NCI-H146 treated with DMSO at 0.1 percent for 48 hours (cell line): ENCODE measurements at regions not wholly inside any gene's neighbourhood (a gene's known extent, or its start where the extent isn't known, plus 50 kb on each side); places are given as distances from the start of the nearest gene placed in this dataset.
A peak's percentile ranks its signal among the peaks of the same experiment; 100 is the strongest.

Source experiments
- DNase-seq: peaks from one replicate; lab custom pipeline; 2025; ENCODE audit not compliant: unreplicated experiment; lab: John Stamatoyannopoulos, UW

DNA sequence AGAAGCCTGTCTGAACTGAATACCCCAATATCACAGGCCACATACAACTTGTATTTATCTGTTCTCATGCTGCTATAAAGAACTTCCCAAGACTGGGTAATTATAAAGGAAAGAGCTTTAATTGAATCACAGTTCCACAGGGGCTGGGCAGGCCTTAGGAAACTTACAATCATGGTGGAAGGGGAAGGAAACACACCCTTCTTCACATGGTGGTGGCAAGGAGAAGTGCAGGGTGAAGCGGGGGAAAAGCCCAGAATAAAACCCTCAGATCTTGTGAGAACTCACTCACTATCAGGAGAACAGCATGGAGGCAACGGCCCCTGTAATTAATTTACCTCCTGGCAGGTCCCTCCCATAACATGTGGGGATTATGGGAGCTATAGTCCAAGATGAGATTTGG, 50.3 kb upstream of the FNDC1 start:
- no peak for DNase-seq

DNA sequence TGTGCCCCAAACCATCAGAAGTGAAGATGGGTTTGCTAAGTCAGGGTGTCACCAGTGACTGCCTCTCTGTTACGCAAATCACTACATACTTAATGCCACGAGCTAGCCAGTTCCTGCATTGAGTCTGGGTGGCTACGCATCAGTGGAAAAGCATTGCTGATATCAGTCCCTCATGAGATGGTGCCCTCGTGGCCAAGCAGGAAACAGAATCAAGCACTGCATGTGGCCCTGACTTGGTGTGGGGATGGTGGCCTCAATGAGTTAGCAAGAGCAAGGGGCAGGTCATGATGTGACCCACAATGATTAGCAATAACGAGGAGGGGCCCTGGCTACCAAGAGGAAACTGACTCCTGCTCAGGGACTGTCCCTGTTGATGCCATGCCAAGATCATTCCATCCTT, 51.6 kb upstream of the FNDC1 start:
- no peak for DNase-seq

DNA sequence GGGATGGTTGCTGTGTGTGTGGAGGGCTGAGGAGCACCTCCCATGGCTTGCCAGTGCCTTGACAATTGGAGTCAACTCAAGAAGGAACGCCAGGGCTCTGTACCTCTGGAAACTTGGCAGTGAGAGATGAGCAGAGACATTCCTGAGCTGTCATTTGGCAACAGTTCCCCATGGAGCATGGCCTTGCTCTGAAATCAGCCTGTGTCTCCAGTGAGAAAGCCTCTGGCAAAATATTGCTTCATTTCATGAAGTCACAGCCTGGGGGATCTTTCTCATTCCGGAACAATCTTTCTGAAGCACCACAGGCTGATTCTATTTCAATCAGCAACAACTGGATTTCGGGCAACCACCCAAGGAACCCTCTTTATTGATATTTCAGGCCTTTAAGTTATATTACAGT, 52.2 kb upstream of the FNDC1 start:
- no peak for DNase-seq

DNA sequence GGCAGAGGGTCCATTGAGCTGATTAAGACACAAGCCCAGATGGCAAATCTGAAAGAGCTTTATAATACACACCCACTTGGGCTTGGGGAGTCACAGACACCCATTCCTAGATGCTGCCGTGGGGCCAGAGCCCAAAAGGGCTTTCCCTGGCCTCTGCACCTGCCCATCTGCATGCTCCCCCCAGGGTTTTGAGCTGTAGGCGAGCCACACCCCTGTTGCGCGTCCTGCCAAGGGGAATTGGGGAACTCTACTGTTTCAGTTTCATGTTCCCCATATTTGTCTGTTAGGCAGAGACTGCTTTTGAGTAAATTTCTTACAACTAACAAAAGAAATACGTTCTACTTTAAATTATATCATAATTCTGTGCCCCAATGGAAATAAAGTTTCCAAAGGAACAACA, 52.9 kb upstream of the FNDC1 start:
- DNase-seq = no peak

DNA sequence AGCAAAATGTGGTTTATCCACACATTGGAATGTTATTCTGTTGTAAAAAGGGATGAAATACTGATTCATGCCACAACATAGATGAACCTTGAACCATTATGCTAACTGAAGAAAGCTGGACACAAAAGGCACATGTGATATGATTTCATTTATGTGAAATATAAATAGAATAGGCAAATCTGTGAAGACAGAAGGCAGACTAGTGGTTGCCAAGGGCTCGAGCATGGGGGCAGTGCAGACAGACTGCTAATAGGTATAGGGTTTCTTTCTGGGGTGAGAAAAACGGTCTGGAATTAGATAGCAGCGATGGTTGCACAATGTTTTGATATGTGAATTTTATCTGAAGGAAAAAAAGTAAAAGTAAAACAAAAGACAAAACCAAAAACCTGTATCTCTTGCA, 54.6 kb upstream of the FNDC1 start:
- no peak for DNase-seq

DNA sequence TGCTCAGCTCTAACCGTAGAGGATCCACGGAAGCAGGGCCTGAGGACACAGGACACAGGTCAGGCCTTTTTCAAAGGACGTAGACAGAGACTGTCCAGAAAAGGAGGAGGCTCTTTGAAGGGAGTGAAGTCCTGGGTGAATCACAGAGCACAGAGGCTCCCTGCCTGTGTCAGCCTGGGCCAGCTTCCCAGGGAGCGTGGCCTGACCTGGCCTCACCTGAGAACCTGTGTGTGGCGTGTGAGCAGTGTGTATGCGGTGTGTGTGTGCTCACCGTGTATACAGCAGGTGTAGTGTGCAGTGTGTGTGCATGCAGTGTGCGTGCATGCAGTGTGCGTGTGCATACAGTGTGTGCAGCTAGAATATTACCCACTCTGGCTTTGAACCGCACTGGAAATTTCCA, 56.0 kb upstream of the FNDC1 start:
- DNase-seq = no peak

DNA sequence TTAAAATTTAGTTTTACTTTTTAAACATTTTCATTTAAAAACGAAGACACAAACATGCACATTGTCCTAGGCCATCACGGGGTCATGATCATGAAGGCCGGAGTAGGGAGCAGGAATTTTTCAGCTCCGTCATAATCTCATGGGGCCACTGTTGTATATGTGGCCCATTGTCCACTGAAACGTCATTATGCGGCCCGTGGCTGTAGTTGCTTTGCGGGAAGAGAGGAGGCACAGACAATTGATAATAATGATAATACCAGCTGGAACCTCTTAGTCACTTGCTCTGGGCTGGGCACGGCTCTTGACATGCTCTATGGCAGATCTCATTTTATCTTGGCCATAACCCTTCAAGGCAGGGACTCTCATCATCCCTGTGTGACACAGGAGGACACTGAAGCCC, 56.5 kb upstream of the FNDC1 start:
- no peak for DNase-seq

DNA sequence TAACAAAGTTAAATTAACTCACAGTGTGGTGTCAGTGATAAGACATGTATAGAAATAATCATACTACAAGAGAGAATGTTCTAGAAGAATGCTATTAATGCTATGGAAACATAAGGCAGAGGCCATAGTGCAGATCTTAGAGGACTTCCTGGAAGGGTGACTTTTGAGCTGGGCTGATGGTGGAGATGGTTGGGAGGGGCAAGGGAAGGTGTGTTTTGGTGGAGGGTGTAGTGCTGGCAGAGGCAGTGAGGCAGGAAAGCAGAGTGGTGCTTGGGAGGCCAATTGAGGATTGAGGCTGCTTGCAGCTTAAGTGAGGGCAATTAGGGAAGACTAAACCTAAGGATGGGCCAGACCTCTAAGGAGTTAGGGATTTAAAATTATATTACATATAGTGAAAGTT, 58.5 kb upstream of the FNDC1 start:
- no peak for DNase-seq

DNA sequence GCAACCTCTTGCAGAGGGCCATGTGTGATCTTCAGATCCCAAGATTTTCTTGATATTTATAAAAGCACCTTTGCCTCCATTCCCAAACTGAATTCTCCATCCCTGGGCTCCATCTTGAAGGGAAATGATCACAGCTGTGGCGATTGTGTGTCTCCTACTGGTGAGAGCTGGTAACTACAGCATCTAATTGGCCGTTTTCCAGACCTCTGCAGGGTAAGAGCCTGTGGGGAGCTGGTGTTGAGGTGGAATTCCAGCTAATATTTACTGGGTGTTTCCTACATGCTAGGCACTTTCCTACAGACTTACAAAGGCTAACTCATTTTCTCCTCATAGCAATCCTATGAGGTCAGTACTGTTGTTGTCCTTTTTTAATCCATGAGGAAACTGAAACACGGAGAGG, 59.2 kb upstream of the FNDC1 start:
- DNase-seq = peak; percentile 23

DNA sequence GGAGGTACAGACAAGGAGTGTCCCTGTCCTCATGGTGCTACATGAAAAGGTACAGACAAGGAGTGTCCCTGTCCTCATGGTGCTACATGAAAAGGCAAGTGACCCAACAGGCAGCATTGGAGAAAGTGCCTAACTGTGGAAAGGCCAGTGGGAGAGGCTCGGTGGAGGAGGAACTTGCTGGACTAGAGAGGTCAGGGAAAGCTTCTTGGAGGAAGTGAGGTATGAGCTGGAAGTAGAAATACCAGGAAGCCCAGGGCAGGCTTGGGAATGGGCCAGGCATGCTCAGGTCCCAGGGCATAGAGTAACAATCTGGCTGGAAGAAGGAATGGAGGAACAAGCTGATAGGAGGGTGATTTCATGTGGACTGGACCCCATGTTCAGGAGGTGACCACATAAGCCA, 59.8 kb upstream of the FNDC1 start:
- DNase-seq = no peak

DNA sequence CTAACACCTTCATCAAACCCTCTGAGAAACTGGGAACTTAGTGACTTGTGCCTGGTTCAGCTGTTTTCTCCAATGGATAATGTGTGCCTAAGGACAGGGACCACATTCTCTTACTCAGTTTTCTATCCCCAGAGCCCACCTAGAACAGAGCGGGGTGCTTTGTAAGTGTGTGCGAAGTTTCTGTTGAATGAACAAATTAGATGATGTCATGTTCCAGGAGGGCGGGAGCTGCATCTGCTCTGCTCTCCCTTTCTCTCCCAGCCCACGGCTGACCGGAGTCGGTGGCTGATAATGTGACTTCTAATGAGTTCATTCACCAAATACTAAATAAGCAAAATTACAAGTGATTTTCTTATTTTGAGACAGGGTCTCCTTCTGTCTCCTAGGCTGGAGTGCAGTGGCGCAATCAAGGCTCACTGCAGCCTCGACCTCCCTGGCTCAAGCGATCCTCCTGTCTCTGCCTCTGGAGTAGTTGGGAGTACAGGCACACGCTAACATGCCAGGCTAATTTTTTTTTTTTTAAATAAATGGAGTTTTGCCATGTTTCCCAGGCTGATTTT, 60.7 kb upstream of the FNDC1 start:
- DNase-seq = no peak

DNA sequence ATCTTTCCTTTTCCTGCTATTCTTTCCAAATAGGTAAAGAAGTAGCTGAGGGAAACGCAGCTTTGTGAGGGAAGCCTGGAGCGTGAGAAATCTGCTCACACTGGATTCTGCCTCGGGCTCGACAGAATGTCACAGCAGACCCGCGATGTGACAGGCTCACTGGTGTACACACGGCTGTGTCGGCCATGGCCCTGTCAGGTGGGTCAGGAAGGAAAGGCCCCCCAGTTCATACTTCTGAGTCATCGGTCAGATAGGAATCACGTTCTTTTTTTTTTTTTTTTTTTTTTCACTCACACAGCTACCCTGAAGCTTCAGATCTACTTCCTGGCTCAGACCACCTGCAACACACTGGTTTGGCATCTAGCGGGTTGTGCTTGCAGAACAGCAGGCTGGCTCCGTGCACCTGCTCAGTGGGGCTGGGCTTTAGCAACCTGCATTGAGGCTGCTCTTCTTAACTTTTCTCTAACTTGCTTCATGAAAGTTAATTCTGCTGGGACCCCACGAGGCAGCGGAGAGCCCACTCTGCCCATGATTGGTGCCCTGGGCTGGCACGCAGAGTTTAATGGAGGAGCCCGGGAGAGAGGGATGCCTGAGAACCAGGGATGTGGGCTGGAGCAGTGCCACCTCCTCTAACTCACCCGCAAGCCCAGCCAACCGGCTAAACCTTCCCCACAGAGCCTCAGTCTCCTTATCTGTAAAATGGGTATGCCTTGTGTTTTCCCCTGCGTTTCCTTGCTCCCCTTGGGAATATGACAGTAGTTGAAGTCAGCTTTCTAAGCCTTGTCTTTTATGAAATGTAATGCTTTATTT, 61.5 kb upstream of the FNDC1 start:
- peak; percentile 32 for DNase-seq

DNA sequence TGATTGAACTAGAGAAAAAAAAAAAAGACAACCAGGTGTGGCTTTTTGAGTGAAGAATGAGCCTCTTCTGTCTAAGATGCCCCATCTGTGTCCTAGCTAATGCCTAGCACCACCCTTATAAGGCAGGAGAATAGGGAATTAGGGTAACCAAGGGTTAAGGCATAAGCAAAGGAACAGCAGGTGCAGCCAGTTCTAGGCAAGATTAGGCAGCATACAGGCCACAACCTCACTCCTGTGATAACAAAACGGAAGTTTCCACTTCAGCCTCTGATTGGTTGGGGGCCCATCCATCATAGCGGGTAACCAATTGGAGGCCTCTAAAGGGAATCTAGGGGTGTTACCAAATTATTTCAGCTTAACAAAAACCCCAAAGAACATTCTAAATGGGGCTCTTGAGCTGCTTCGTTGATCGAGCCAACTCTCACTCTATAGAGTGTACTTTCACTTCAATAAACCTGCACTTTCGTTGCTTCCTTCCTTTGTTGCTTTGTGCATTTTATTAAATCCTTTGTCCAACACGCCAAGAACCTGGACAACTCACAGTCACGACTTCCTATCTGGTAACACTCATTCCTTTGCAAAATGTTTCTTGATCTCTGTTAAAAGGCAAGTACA, 61.9 kb upstream of the TAGAP start:
- DNase-seq = peak; percentile 22

DNA sequence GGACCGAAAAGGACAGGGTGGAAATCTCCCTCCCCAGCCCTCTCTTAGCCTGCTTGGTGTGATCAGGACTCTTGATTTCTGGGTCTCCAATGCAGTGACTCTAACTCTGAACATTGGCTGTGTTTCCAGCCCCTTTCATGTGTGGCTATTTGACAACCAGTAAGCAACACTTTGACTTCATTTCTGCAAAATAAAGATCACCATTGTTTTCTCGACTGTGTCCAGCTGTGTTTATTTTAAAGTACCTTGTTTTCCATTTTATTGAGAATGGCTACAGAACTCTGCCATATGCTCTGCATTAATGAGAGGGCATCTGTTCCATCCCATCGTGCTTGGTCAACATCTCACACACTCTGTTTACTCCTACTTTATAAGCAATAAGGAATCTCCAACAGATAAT, 60.9 kb upstream of the TAGAP start:
- no peak for DNase-seq

DNA sequence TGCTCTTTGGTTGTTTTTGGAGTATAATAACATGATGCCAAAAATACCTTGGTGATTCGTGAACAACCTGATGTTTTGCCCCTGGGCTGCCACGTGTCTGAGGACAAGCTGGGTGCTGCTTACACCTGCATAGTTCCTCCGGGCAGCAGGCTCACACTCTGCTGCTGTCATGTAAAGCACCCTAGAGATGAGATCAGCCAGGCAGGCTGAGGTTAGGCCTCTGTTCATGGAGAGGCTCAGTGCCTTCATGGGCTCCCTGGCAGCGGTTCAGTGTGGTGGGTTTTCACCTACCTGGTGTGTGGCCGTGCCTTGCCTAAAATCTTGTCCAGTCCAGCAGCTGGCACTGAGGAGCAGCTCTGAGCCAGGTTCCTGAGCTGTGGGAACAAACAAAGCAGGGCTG, 60.1 kb upstream of the TAGAP start:
- no peak for DNase-seq

DNA sequence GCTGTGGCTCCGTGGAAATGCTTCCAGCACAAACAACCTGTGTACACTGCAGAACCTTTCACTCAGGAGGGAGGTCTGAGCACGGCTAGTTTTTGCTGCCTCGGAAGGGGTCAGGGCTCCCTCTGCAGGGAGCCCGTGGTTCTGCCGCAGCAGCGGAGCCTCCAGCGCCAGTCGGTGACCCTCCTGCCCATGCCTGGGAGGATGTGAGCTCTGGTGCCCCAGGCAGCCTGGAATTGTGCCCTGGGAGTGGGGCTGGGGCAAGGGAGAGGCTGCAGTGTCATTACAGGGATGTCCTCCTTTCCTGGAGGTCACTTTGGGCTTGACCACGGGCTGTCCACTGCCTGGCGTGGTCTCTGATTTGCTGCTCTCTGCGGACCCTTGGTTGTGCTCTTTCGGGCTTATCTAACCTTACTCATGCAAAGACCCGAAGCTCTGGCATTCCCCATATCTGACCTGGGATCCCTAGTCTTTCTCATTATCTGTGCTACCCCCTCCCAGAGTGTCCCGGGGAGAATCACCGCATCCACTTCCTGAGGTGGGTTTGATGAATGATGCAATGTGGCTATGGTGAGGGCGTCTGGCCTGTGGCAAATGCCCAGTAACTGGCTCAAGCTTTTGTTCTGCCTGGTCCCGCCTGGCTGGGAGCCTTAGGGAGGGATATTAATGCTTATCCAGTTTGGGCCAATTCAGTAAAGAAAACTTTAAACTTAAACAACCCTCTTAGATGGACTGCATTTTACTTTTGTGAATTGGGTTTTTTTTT, 59.6 kb upstream of the TAGAP start:
- DNase-seq = peak; percentile 41

DNA sequence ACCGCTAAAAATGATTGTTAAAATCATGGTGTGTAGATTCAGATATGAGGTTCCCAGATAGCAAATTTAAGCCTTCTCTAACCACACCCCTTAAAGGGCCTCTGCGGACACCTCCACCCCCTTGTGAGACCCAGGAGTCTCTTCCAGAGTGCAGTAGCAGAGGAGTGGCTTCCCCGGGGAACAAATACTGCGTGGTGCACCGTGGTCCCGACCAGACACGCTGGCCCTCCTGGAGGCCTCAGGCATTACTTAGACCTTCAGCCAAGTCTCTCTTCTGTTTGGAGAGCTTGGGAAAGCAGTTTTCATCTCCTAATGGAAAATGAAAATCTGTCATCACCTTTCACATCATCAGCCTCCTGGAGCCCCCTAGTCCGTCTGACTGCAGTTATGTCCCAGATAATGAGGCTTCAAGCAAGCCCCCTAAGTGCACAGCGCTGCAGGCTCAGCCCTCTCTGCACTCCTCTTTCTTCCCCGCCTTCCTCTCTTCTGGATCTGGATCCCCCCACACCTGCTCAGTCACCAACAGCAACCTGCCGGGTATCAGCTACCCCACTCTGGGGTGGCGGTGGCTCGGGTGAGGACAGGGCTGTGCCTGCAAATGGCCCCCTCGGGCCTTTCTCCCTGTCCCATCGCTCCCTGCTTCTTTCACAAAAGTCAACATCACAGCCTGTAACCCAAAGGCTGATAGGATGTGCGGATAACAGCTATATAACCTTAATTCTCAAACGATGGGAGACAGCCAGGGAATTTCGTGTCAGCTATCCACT, 58.8 kb upstream of the TAGAP start:
- DNase-seq = no peak

DNA sequence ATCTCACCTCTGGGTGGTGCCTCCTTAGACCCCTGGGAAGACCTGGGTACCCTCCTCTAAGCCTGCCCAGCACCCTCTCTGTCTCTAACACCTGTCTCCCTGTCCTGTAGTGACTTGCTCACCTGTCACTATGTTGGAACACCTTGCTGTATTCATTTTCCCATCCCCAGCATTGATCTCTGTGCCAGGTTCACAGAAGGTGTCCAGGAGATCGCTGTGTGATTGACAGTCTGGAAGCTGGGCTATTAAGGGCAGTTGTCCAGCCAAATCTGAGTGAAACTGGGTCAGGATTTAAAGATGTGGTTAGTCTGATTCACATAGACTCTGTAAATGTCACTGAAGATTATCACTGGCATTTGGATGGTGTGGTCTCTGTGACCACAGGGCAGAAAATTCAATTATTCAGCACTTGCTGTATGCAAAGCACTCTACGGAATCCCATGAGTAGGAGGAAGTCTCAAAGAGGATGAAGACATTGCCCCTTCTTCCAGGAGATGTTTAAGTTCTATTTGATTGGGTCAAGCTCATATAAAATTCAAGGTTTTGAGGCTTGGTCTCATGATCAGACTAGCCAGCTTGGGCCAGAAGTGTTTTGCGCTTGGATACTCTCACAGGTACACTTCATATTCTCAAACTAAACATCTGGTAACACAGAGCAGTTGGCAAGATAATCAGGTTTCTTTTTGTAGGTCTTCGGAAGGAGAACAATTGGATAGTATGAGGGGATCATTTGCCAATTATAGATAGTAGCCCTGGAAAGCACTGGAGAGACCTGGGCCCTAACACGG, 57.8 kb upstream of the TAGAP start:
- no peak for DNase-seq

DNA sequence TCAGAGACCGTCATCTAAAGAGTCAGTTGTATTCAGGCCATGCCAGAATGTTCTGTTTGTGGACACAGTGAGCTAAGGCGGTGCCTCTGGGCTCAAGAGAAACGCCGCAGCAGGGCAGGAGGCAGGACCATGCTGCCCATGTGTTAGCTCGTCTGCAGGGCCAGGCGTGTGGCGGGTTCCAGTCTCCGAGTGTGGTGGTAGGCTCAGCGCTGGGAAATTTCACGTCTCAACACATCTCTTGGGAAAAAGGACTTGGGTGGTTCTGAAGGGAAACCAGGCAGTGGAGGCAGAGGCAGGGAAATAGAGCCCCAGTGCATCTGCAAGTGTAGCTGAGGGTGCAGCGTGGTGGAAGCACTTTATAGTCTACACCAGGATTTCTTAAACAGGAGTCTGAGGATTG, 56.9 kb upstream of the TAGAP start:
- DNase-seq = no peak

DNA sequence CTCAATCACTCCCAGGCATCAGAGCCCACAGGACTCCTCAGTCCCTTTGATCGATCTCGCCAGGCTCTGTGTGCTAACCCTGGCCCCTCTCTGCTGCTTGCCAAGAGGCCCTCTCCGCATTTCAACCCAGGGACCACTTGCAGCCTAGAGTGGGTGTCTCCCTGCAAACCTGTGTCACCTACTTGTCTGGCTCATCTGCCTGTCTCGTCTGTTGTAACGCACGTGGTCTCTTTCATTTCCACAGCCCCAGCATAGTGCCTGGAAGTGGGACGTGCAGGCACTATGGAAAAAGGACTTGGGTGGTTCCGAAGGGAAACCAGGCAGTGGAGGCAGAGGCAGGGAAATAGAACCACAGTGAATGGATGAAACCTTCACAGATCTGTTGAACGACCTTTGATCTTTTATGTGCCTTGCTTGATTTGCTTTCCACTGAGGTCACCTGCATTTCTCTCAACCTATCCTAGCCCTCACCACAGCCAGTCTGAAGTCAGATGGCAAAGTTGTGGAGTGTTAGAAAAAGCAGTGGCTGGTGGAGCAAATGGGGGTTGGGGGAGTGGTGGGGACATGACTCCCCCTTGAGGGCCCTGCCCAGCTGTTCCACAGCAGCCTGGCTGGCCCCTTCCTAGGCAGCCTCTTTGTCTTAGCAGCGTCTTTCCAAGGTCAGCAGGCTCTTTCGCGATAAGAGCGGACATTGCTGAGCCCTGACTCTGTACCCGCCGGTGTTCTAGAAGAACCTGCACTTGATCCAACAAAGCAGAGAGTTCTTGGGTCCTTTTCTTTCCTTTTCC, 55.8 kb upstream of the TAGAP start:
- DNase-seq = no peak
